ENCODE measurements at regions not wholly inside any gene's neighbourhood (a gene's known extent, or its start where the extent isn't known, plus 50 kb on each side); places are given as distances from the start of the nearest gene placed in this dataset.

DNA sequence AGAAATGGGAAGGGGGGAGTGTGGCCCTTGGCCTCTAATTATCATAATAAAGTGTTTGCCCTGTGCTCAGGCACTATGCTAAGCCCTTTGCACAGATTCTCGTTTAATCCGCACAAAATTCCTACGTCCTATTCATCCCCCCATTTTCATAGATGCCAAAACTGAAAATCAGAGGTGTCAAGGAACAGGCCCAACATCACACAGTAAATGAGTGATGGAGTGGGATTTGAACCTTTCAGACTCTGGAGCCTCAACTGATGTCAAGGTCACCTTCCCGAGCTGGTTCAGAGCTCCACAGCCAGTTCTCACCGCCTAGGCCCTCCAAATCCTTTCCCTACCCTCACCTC, 80.7 kb downstream of the IRF2BPL start:
- no peak overlapping the region for H3K4me3 ChIP-seq (ENCODE audit: low read depth in 1 of 3, low read length in 3 of 3)
- no peak overlapping the region for H3K9ac ChIP-seq (ENCODE audit: low read depth in 1 of 2, low read length in 2 of 2)

DNA sequence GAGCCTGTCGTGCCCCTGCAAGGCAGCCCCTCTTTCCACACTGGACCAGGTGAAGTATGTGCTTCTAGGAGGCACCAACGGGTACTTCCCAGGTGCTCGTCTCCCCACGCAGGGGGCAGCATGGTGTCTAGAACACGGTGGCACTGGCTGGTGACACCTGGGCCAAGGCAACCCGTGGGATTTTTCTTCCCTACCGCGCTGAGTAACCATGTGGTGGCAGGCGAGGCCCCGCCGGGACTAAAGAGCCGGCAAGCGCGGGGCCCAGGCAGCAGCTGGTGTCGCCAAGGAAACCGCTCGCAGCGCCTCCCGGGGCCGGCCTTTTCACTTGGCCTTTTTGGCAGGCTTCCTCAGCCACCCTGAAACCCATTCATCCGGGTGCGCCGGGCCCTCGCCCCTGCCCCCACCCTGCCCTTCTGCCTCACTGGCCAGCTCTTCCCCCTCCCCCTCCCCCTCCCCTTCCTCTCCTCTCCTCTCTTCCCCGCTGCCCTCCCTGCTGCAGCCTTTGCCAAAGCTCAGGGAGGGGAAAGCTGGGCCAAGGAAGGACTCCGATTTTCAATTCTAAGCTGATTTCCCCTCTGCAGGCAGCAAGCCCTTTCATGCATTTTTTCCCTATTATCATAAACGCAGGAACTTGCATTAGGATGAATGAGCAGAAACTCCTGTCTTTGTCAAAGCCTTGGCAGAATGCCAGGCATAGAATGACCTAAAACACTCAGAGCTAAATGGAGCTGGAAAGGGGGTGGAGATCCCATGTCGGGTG, 81.2 kb downstream of the IRF2BPL start:
- Histone ChIP-seq H3K27me3 (ENCODE audit: control insufficient read depth in 4 of 4, insufficient read depth in 4 of 4, low read length in 3 of 4) (no peaks in the 10 kb centered on the region), H3K36me3 (ENCODE audit: control insufficient read depth in 4 of 4, insufficient read depth in 3 of 4, low read depth in 1 of 4, low read length in 3 of 4) (no peaks in the 10 kb centered on the region), H3K9ac (ENCODE audit: low read depth in 1 of 2, low read length in 2 of 2) (no peak overlapping the region), H3K27ac (ENCODE audit: low read depth in 1 of 2, low read length in 2 of 2) (peak overlapping the region; percentile 59 to 76), H3K9me3 (ENCODE audit: control insufficient read depth in 4 of 4, low read length in 3 of 4) (no peaks in the 10 kb centered on the region), H3K4me1 (ENCODE audit: control insufficient read depth in 4 of 4, insufficient read depth in 4 of 4, low read length in 3 of 4) (peaks cover 2 to 31% (median 21%) of the 10 kb centered on the region in 4 donors), H3K4me3 (ENCODE audit: low read depth in 1 of 3, low read length in 3 of 3) (peak overlapping the region in 1 of 3 donors; percentile 2)
- TF ChIP-seq NR2F2 (IDR thresholded peaks at IDR 0.05) (no peak), HNF4A (conservative IDR thresholded peaks at IDR 0.05) (no peak), FOXA2 (IDR thresholded peaks at IDR 0.05) (no peak), JUND (IDR thresholded peaks at IDR 0.05) (no peak), YY1 (IDR thresholded peaks at IDR 0.05) (no peak), RAD21 (IDR thresholded peaks at IDR 0.05) (peak; percentile 79 to 85), SP1 (IDR thresholded peaks at IDR 0.05) (peak; percentile 40)
- TF ChIP-seq, protein P1, sequence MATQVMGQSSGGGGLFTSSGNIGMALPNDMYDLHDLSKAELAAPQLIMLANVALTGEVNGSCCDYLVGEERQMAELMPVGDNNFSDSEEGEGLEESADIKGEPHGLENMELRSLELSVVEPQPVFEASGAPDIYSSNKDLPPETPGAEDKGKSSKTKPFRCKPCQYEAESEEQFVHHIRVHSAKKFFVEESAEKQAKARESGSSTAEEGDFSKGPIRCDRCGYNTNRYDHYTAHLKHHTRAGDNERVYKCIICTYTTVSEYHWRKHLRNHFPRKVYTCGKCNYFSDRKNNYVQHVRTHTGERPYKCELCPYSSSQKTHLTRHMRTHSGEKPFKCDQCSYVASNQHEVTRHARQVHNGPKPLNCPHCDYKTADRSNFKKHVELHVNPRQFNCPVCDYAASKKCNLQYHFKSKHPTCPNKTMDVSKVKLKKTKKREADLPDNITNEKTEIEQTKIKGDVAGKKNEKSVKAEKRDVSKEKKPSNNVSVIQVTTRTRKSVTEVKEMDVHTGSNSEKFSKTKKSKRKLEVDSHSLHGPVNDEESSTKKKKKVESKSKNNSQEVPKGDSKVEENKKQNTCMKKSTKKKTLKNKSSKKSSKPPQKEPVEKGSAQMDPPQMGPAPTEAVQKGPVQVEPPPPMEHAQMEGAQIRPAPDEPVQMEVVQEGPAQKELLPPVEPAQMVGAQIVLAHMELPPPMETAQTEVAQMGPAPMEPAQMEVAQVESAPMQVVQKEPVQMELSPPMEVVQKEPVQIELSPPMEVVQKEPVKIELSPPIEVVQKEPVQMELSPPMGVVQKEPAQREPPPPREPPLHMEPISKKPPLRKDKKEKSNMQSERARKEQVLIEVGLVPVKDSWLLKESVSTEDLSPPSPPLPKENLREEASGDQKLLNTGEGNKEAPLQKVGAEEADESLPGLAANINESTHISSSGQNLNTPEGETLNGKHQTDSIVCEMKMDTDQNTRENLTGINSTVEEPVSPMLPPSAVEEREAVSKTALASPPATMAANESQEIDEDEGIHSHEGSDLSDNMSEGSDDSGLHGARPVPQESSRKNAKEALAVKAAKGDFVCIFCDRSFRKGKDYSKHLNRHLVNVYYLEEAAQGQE (IDR thresholded peaks at IDR 0.05) = peak; percentile 22
- TF ChIP-seq, protein P2, sequence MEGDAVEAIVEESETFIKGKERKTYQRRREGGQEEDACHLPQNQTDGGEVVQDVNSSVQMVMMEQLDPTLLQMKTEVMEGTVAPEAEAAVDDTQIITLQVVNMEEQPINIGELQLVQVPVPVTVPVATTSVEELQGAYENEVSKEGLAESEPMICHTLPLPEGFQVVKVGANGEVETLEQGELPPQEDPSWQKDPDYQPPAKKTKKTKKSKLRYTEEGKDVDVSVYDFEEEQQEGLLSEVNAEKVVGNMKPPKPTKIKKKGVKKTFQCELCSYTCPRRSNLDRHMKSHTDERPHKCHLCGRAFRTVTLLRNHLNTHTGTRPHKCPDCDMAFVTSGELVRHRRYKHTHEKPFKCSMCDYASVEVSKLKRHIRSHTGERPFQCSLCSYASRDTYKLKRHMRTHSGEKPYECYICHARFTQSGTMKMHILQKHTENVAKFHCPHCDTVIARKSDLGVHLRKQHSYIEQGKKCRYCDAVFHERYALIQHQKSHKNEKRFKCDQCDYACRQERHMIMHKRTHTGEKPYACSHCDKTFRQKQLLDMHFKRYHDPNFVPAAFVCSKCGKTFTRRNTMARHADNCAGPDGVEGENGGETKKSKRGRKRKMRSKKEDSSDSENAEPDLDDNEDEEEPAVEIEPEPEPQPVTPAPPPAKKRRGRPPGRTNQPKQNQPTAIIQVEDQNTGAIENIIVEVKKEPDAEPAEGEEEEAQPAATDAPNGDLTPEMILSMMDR (IDR thresholded peaks at IDR 0.05; ENCODE audit: low read depth, low read length, missing input control) = peak; percentile 54
- TF ChIP-seq, protein P3, sequence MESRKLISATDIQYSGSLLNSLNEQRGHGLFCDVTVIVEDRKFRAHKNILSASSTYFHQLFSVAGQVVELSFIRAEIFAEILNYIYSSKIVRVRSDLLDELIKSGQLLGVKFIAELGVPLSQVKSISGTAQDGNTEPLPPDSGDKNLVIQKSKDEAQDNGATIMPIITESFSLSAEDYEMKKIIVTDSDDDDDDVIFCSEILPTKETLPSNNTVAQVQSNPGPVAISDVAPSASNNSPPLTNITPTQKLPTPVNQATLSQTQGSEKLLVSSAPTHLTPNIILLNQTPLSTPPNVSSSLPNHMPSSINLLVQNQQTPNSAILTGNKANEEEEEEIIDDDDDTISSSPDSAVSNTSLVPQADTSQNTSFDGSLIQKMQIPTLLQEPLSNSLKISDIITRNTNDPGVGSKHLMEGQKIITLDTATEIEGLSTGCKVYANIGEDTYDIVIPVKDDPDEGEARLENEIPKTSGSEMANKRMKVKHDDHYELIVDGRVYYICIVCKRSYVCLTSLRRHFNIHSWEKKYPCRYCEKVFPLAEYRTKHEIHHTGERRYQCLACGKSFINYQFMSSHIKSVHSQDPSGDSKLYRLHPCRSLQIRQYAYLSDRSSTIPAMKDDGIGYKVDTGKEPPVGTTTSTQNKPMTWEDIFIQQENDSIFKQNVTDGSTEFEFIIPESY (IDR thresholded peaks at IDR 0.05) = no peak
- TF ChIP-seq, protein P4, sequence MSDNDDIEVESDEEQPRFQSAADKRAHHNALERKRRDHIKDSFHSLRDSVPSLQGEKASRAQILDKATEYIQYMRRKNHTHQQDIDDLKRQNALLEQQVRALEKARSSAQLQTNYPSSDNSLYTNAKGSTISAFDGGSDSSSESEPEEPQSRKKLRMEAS (IDR thresholded peaks at IDR 0.05) = no peak
- peak; percentile 68 for DNase-seq (ENCODE audit: low spot score)
- 5% methylated on average over 28 of the region's 28 CpGs for WGBS

More for the DNA sequence above, 80.7 kb downstream of the IRF2BPL start:
- H3K9me3 ChIP-seq (ENCODE audit: control insufficient read depth in 4 of 4, low read length in 3 of 4) = no peaks in the 10 kb centered on the region
- TF ChIP-seq HNF4G (IDR thresholded peaks at IDR 0.05) (no peak), GABPA (IDR thresholded peaks at IDR 0.05 in 1 of 2, conservative IDR thresholded peaks at IDR 0.05 in 1 of 2) (no peak), TAF1 (conservative IDR thresholded peaks at IDR 0.05) (no peak), RXRA (IDR thresholded peaks at IDR 0.05) (no peak), NR2F2 (IDR thresholded peaks at IDR 0.05) (no peak)
- TF ChIP-seq, protein P1 (IDR thresholded peaks at IDR 0.05) = no peak
- TF ChIP-seq, protein P5, sequence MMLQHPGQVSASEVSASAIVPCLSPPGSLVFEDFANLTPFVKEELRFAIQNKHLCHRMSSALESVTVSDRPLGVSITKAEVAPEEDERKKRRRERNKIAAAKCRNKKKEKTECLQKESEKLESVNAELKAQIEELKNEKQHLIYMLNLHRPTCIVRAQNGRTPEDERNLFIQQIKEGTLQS (IDR thresholded peaks at IDR 0.05) = no peak
- 69% methylated on average over 5 of the region's 5 CpGs for WGBS
- H3K36me3 ChIP-seq (ENCODE audit: control insufficient read depth in 4 of 4, insufficient read depth in 3 of 4, low read depth in 1 of 4, low read length in 3 of 4) = no peaks in the 10 kb centered on the region
- no peak for DNase-seq (ENCODE audit: low spot score)
- peak overlapping the region; percentile 59 to 76 for H3K27ac ChIP-seq (ENCODE audit: low read depth in 1 of 2, low read length in 2 of 2)
- no peaks in the 10 kb centered on the region for H3K27me3 ChIP-seq (ENCODE audit: control insufficient read depth in 4 of 4, insufficient read depth in 4 of 4, low read length in 3 of 4)
- peaks cover 2 to 31% (median 21%) of the 10 kb centered on the region in 4 donors for H3K4me1 ChIP-seq (ENCODE audit: control insufficient read depth in 4 of 4, insufficient read depth in 4 of 4, low read length in 3 of 4)
